DOHH2 (cell line): ENCODE measurements at regions not wholly inside any gene's neighbourhood (a gene's known extent, or its start where the extent isn't known, plus 50 kb on each side); places are given as distances from the start of the nearest gene placed in this dataset.

Experiments
- H3F3A ChIP-seq: fragments of 200-600 bp; sonication (generic), shearing (Covaris generic); 2 replicates; pipeline ENCODE4 v1.6.0; 2016; ENCODE audit warnings: antibody characterized with exemption, mild to moderate bottlenecking; ENCODE audit not compliant: control insufficient read depth, insufficient read depth
- H3K27ac ChIP-seq: fragments of 200-600 bp; sonication (generic); 2 replicates; pipeline ENCODE4 v1.5.1; 2014; ENCODE audit warnings: low read depth, mild to moderate bottlenecking, low read length, moderate library complexity
- H3K27me3 ChIP-seq: fragments of 200-600 bp; sonication (generic); 2 replicates; pipeline ENCODE4 v1.6.1; 2014; ENCODE audit warnings: mild to moderate bottlenecking, low read length, mixed read lengths; ENCODE audit not compliant: control insufficient read depth
- H3K36me3 ChIP-seq: fragments of 200-600 bp; sonication (generic); 2 replicates; pipeline ENCODE4 v1.6.1; 2014; ENCODE audit warnings: mild to moderate bottlenecking, low read length, moderate library complexity, mixed read lengths; ENCODE audit not compliant: control insufficient read depth
- H3K4me1 ChIP-seq: fragments of 200-600 bp; sonication (generic); 2 replicates; pipeline ENCODE4 v1.6.1; 2014; ENCODE audit warnings: mild to moderate bottlenecking, low read length, mixed read lengths; ENCODE audit not compliant: control insufficient read depth
- H3K4me2 ChIP-seq: fragments of 200-600 bp; sonication (generic); 2 replicates; pipeline ENCODE4 v1.6.0; 2014; ENCODE audit warnings: mild to moderate bottlenecking, low read length, moderate library complexity
- H3K4me3 ChIP-seq: fragments of 200-600 bp; sonication (generic); 2 replicates; pipeline ENCODE4 v1.5.1; 2014; ENCODE audit warnings: mild to moderate bottlenecking, low read length, mixed read lengths
- H3K79me2 ChIP-seq: fragments of 200-600 bp; sonication (generic); 2 replicates; pipeline ENCODE4 v1.6.1; 2014; ENCODE audit warnings: mild to moderate bottlenecking, low read length, mixed read lengths; ENCODE audit not compliant: control insufficient read depth
- H3K9me2 ChIP-seq: fragments of 200-600 bp; sonication (generic); replicated peaks from 2 replicates; pipeline ENCODE4 v1.6.1; 2014; ENCODE audit warnings: mild to moderate bottlenecking, low read length, mixed read lengths; ENCODE audit not compliant: control insufficient read depth
- H3K9me3 ChIP-seq: fragments of 200-600 bp; sonication (generic); 2 replicates; pipeline ENCODE4 v1.6.1; 2014; ENCODE audit warnings: antibody characterized with exemption, low read length, mixed read lengths; ENCODE audit not compliant: control insufficient read depth, insufficient read depth
- H4K20me1 ChIP-seq: fragments of 200-600 bp; sonication (generic); 2 replicates; pipeline ENCODE4 v1.6.0; 2014; ENCODE audit warnings: low read depth, mild to moderate bottlenecking, antibody characterized with exemption, low read length, moderate library complexity; ENCODE audit not compliant: control insufficient read depth, insufficient read depth
- CTCF ChIP-seq: fragments of 200-600 bp; sonication (generic); IDR thresholded peaks from one replicate; pipeline ENCODE4 v1.5.1; 2014; ENCODE audit warnings: antibody characterized with exemption, mild to moderate bottlenecking, low read depth, low read length; ENCODE audit not compliant: poor library complexity, severe bottlenecking
- EZH2phosphoT487 ChIP-seq: fragments of 200-600 bp; sonication (generic); IDR thresholded peaks from 2 replicates; pipeline ENCODE4 v1.6.1; 2017; ENCODE audit warnings: borderline replicate concordance, mild to moderate bottlenecking, antibody characterized with exemption, low read length, moderate library complexity, mixed read lengths

GRCh38 chr5:163995206-163995605, 489.8 kb downstream of the MAT2B start:
- Histone ChIP-seq H3K4me1 (no peaks in the 10 kb centered on the region), H3K36me3 (no peaks in the 10 kb centered on the region), H3K4me3 (no peak overlapping the region), H4K20me1 (no peaks in the 10 kb centered on the region), H3F3A (no peaks in the 10 kb centered on the region), H3K4me2 (no peak overlapping the region), H3K9me2 (no peaks in the 10 kb centered on the region), H3K79me2 (no peaks in the 10 kb centered on the region), H3K27me3 (no peaks in the 10 kb centered on the region), H3K9me3 (no peaks in the 10 kb centered on the region), H3K27ac (no peak overlapping the region)
- TF ChIP-seq EZH2phosphoT487: no peak
- TF ChIP-seq CTCF: no peak

GRCh38 chr5:163997965-163998364, 492.5 kb downstream of the MAT2B start:
- Histone ChIP-seq H3K4me3 (no peak overlapping the region), H3K79me2 (no peaks in the 10 kb centered on the region), H3F3A (no peaks in the 10 kb centered on the region), H3K4me2 (no peak overlapping the region), H3K4me1 (no peaks in the 10 kb centered on the region), H3K9me2 (no peaks in the 10 kb centered on the region), H3K36me3 (no peaks in the 10 kb centered on the region), H3K9me3 (no peaks in the 10 kb centered on the region), H4K20me1 (no peaks in the 10 kb centered on the region), H3K27me3 (no peaks in the 10 kb centered on the region), H3K27ac (no peak overlapping the region)
- TF ChIP-seq EZH2phosphoT487 (no peak), CTCF (no peak)

GRCh38 chr5:164000241-164000640, 494.8 kb downstream of the MAT2B start:
- H3K4me2 ChIP-seq: no peak overlapping the region
- no peaks in the 10 kb centered on the region for H4K20me1 ChIP-seq
- TF ChIP-seq CTCF (no peak), EZH2phosphoT487 (no peak)
- H3K4me3 ChIP-seq: no peak overlapping the region
- H3K36me3 ChIP-seq: no peaks in the 10 kb centered on the region
- H3K9me3 ChIP-seq: no peaks in the 10 kb centered on the region
- H3K4me1 ChIP-seq: no peaks in the 10 kb centered on the region
- no peaks in the 10 kb centered on the region for H3K27me3 ChIP-seq
- no peak overlapping the region for H3K27ac ChIP-seq
- H3K79me2 ChIP-seq: no peaks in the 10 kb centered on the region
- H3K9me2 ChIP-seq: no peaks in the 10 kb centered on the region
- no peaks in the 10 kb centered on the region for H3F3A ChIP-seq

DNA sequence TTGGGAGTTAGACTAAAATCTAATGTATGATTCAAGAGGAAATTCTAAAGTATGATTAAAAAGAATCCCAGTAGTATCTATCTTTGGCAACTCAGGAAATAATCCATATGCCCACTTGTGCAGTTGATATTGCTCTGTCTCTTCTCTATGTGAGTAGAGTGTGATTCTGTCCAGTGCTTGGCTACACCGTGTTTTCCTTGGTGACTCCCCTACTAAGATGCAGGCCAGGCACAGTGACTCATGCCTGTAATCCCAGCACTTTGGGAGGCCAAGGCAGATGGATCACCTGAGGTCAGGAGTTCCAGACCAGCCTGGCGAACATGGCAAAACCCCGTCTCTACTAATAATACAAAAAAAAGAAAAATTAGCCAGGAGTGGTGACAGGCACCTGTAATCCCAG, 495.4 kb downstream of the MAT2B start:
- TF ChIP-seq CTCF (no peak), EZH2phosphoT487 (no peak)
- no peaks in the 10 kb centered on the region for H3K79me2 ChIP-seq
- no peaks in the 10 kb centered on the region for H4K20me1 ChIP-seq
- H3K4me1 ChIP-seq: no peaks in the 10 kb centered on the region
- H3K36me3 ChIP-seq: no peaks in the 10 kb centered on the region
- no peaks in the 10 kb centered on the region for H3K27me3 ChIP-seq
- no peaks in the 10 kb centered on the region for H3K9me3 ChIP-seq
- H3K4me3 ChIP-seq: no peak overlapping the region
- no peaks in the 10 kb centered on the region for H3F3A ChIP-seq
- H3K27ac ChIP-seq: no peak overlapping the region
- H3K9me2 ChIP-seq: no peaks in the 10 kb centered on the region
- no peak overlapping the region for H3K4me2 ChIP-seq
